HG03442 (cell line): ENCODE measurements at regions not wholly inside any gene's neighbourhood (a gene's known extent, or its start where the extent isn't known, plus 50 kb on each side); places are given as distances from the start of the nearest gene placed in this dataset.

Experiments used
- ATAC-seq: cut with Tn5 transposase; IDR thresholded peaks from one replicate; pipeline ENCODE4 v1.9.1; 2021; ENCODE audit warnings: mild to moderate bottlenecking, moderate library complexity; ENCODE audit not compliant: unreplicated experiment

GRCh38 chr5:68953875-68954617, 139.8 kb upstream of the SLC30A5 start:
- no peak for ATAC-seq

- ATAC-seq, result no peak
Measured at GRCh38 chr5:68954618-68954910, 139.2 kb upstream of the SLC30A5 start.

- no peak for ATAC-seq
Measured at GRCh38 chr5:68957591-68957990, 136.2 kb upstream of the SLC30A5 start.

- ATAC-seq, result no peak
Measured at GRCh38 chr5:68958428-68958827, 135.4 kb upstream of the SLC30A5 start.

- ATAC-seq, result no peak
Measured at GRCh38 chr5:68960456-68960855, 133.4 kb upstream of the SLC30A5 start.

GRCh38 chr5:68960961-68961360, 132.9 kb upstream of the SLC30A5 start:
- no peak for ATAC-seq

GRCh38 chr5:68961762-68962161, 132.1 kb upstream of the SLC30A5 start:
- no peak for ATAC-seq

GRCh38 chr5:68962757-68963484, 130.9 kb upstream of the SLC30A5 start:
- ATAC-seq, result no peak

- no peak for ATAC-seq
Measured at GRCh38 chr5:68964679-68965078, 129.1 kb upstream of the SLC30A5 start.

- ATAC-seq, result no peak
Measured at GRCh38 chr5:68965926-68966325, 127.9 kb upstream of the SLC30A5 start.

GRCh38 chr5:68966596-68966995, 127.2 kb upstream of the SLC30A5 start:
- ATAC-seq, result no peak

GRCh38 chr5:68968429-68968828, 125.4 kb upstream of the SLC30A5 start:
- ATAC-seq, result no peak

GRCh38 chr5:68970617-68971016, 123.2 kb upstream of the SLC30A5 start:
- no peak for ATAC-seq

GRCh38 chr5:68973696-68974095, 120.1 kb upstream of the SLC30A5 start:
- ATAC-seq, result no peak

- no peak for ATAC-seq
Measured at GRCh38 chr5:68983043-68983442, 110.8 kb upstream of the SLC30A5 start.

GRCh38 chr5:68983959-68984358, 109.9 kb upstream of the SLC30A5 start:
- no peak for ATAC-seq

- ATAC-seq, result no peak
Measured at GRCh38 chr5:68991279-68992084, 102.3 kb upstream of the SLC30A5 start.

GRCh38 chr5:68994645-68995044, 99.2 kb upstream of the SLC30A5 start:
- peak; percentile 68 for ATAC-seq

GRCh38 chr5:68995845-68996545, 97.8 kb upstream of the SLC30A5 start:
- ATAC-seq, result no peak

GRCh38 chr5:68999181-68999580, 94.6 kb upstream of the SLC30A5 start:
- ATAC-seq, result no peak

GRCh38 chr5:69000216-69000919, 93.4 kb upstream of the SLC30A5 start:
- no peak for ATAC-seq
